Choroid plexus epithelial cell (primary cell): ENCODE measurements at regions not wholly inside any gene's neighbourhood (a gene's known extent, or its start where the extent isn't known, plus 50 kb on each side); places are given as distances from the start of the nearest gene placed in this dataset.
"Not testable (repeated sequence)": the region's sequence is repeated elsewhere in the genome, so short reads cannot be mapped to it uniquely, and the experiment has no call there.

Source experiments
- DNase-seq: peaks from one replicate; pipeline ENCODE4 v3.0.0-alpha.2; 2010; ENCODE audit warnings: low read depth
- H3K4me3 ChIP-seq: 2 replicates; pipeline ENCODE4 v1.5.1; 2011; ENCODE audit warnings: low read depth, mild to moderate bottlenecking, control low read depth, low read length, moderate library complexity
- TF ChIP-seq, protein P1 (sequence below): conservative IDR thresholded peaks from 2 replicates; pipeline ENCODE4 v1.5.1; 2011; ENCODE audit warnings: low read depth, mild to moderate bottlenecking, control low read depth, inconsistent platforms, low read length, moderate library complexity

- DNase-seq: no peak
These were observed 619.3 kb downstream of the TRIB2 start for GRCh38 chr2:13335862-13336535.

DNA sequence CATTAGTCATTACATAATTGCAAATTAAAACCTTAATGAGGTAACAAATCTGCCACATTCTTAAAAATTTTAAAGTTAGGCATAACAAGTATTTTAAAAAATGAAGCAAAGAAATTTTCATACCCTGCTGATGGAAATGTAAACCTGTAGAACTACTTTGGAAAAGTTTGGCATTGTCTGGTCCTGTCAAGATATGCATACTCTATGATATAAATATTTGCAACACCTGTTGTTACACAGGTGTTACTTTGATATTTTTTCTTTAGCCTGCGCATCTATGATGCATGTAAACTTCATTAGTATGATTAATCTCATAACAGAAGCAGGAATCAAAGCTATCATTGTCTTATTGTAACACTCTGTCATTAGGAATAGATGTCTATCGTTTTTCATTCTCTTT, 634.3 kb downstream of the TRIB2 start:
- no peak overlapping the region for H3K4me3 ChIP-seq
- TF ChIP-seq, protein P1, sequence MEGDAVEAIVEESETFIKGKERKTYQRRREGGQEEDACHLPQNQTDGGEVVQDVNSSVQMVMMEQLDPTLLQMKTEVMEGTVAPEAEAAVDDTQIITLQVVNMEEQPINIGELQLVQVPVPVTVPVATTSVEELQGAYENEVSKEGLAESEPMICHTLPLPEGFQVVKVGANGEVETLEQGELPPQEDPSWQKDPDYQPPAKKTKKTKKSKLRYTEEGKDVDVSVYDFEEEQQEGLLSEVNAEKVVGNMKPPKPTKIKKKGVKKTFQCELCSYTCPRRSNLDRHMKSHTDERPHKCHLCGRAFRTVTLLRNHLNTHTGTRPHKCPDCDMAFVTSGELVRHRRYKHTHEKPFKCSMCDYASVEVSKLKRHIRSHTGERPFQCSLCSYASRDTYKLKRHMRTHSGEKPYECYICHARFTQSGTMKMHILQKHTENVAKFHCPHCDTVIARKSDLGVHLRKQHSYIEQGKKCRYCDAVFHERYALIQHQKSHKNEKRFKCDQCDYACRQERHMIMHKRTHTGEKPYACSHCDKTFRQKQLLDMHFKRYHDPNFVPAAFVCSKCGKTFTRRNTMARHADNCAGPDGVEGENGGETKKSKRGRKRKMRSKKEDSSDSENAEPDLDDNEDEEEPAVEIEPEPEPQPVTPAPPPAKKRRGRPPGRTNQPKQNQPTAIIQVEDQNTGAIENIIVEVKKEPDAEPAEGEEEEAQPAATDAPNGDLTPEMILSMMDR: no peak
- DNase-seq: no peak

More at GRCh38 chr2:13335862-13336535, 619.3 kb downstream of the TRIB2 start:
- no peak overlapping the region for H3K4me3 ChIP-seq
- TF ChIP-seq, protein P1: no peak

- no peak for DNase-seq
- TF ChIP-seq, protein P1: no peak
- H3K4me3 ChIP-seq: no peak overlapping the region
These were observed 636.3 kb downstream of the TRIB2 start for GRCh38 chr2:13353083-13353482.

DNA sequence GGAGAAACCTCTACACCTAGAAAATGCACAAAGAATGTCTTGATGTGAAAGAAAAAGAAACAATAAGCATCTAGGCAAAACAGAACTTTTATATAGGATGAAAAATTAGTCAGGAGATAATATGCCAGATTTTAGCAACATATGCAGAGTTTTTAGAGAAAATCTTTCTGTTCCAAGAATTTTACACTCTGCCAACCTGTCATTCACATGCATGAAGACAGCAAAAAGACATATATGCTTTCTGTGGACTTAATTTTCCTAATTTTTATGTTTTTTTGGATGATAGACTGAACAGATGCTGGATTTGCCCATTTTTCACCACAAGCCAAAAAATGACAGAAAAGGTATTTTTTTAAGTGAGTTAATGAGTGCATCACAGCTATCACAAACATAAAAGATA, 637.3 kb downstream of the TRIB2 start:
- no peak for DNase-seq
- no peak overlapping the region for H3K4me3 ChIP-seq
- TF ChIP-seq, protein P1: no peak

DNA sequence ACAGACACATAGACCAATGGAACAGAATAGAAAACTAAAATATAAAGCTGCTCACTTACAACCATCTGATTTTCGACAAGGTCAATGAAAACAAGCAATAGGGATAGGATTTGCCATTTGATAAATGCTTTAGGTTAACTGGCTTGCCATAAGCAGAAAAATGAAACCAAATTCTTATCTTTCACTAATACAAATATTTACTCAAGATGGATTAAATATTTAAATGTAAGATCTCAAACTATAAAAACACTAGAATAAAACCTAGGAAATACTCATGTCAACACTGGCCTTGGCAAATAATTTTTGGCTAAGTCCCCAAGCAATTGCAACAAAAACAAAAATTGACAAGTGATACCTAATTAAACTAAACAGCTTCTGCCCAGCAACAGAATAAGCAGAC, 665.2 kb downstream of the TRIB2 start:
- not testable (repeated sequence) for DNase-seq, H3K4me3 ChIP-seq

DNA sequence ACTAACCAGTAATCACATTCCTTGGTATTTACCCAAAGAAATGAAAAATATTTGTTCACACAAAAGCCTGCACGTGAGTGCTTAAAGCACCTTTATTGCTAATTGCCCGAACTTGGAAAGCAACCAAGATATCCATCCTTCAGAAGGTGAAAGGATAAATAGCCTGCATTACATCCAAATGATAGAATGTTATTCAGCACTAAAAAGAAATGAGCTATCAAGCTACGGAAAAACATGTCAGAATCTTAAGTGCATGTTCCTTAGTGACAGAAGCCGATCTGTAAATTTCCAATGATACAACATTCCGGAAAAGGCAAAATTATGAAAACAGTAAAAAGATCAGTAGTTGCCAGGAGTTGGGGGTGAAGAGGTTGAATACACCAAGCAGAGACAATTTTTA, 672.4 kb downstream of the TRIB2 start:
- H3K4me3 ChIP-seq, DNase-seq: not testable (repeated sequence)

- no peak overlapping the region for H3K4me3 ChIP-seq
- DNase-seq: no peak
- TF ChIP-seq, protein P1: no peak
These were observed 673.9 kb downstream of the TRIB2 start for GRCh38 chr2:13390676-13391075.

DNA sequence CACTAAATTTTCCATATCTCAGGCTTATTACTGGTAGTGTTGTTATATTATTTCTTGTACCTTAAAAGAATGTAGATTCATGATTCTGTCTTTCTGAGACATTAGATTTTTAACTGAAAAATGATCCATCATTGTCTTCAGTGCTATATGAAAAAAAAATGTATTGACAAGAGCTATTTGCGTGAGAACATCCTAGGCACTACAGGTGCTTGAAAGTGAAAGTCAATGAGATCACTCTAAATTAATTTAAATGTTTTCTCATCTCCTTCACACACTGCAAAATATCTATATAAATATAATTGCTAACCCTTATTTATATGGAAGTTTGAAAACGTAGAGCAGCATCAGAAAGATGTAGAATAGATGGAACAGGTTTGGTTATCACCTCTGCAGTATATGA, 684.6 kb downstream of the TRIB2 start:
- TF ChIP-seq, protein P1: no peak
- no peak for DNase-seq
- H3K4me3 ChIP-seq: no peak overlapping the region
